Osteocyte (in vitro differentiated cells): ENCODE measurements at regions not wholly inside any gene's neighbourhood (a gene's known extent, or its start where the extent isn't known, plus 50 kb on each side); places are given as distances from the start of the nearest gene placed in this dataset.

ENCODE experiments used
- DNase-seq: peaks from one replicate; pipeline ENCODE4 v3.0.0; 2021; ENCODE audit warnings: mixed read lengths; ENCODE audit not compliant: unreplicated experiment; ENCODE audit errors: extremely low spot score
- H3K27ac Mint-ChIP-seq: one replicate; pipeline ENCODE4 v1.8.0; 2021; ENCODE audit warnings: mild to moderate bottlenecking, mixed read lengths; ENCODE audit not compliant: unreplicated experiment
- H3K27me3 Mint-ChIP-seq: one replicate; pipeline ENCODE4 v1.8.0; 2021; ENCODE audit warnings: mixed read lengths; ENCODE audit not compliant: unreplicated experiment
- H3K36me3 Mint-ChIP-seq: one replicate; pipeline ENCODE4 v1.8.0; 2021; ENCODE audit warnings: mixed read lengths; ENCODE audit not compliant: unreplicated experiment
- H3K4me1 Mint-ChIP-seq: one replicate; pipeline ENCODE4 v1.8.0; 2021; ENCODE audit warnings: mixed read lengths; ENCODE audit not compliant: unreplicated experiment
- H3K4me3 Mint-ChIP-seq: one replicate; pipeline ENCODE4 v1.8.0; 2021; ENCODE audit warnings: mild to moderate bottlenecking, moderate library complexity, mixed read lengths; ENCODE audit not compliant: unreplicated experiment
- H3K9me3 Mint-ChIP-seq: one replicate; pipeline ENCODE4 v1.8.0; 2021; ENCODE audit warnings: mixed read lengths; ENCODE audit not compliant: unreplicated experiment
- CTCF ChIP-seq: fragments of 200-600 bp; sonication (generic); IDR thresholded peaks from 2 replicates; pipeline ENCODE4 v1.5.0; 2021; ENCODE audit warnings: antibody characterized with exemption, mild to moderate bottlenecking, moderate library complexity

- Mint-ChIP-seq H3K36me3 (no peaks in the 10 kb centered on the region), H3K4me3 (no peak overlapping the region), H3K4me1 (no peaks in the 10 kb centered on the region), H3K27me3 (no peaks in the 10 kb centered on the region), H3K9me3 (no peaks in the 10 kb centered on the region), H3K27ac (no peak overlapping the region)
- peak; percentile 68 for DNase-seq
- TF ChIP-seq CTCF, result no peak
Measured at GRCh38 chr1:29645586-29645985, 409.3 kb downstream of the PTPRU start.

GRCh38 chr1:29644812-29645211 lies 408.5 kb downstream of the PTPRU start:
- peak; percentile 13 for DNase-seq
- no peak overlapping the region for H3K4me3 Mint-ChIP-seq
- H3K36me3 Mint-ChIP-seq, result no peaks in the 10 kb centered on the region
- H3K9me3 Mint-ChIP-seq, result no peaks in the 10 kb centered on the region
- no peaks in the 10 kb centered on the region for H3K27me3 Mint-ChIP-seq
- no peak for TF ChIP-seq CTCF
- peaks cover 6% of the 10 kb centered on the region for H3K4me1 Mint-ChIP-seq
- H3K27ac Mint-ChIP-seq, result no peak overlapping the region

GRCh38 chr1:29643838-29644440 lies 407.6 kb downstream of the PTPRU start:
- peaks cover 8% of the 10 kb centered on the region for H3K4me1 Mint-ChIP-seq
- no peaks in the 10 kb centered on the region for H3K9me3 Mint-ChIP-seq
- no peaks in the 10 kb centered on the region for H3K27me3 Mint-ChIP-seq
- no peaks in the 10 kb centered on the region for H3K36me3 Mint-ChIP-seq
- no peak for TF ChIP-seq CTCF
- DNase-seq, result peak; percentile 15
- no peak overlapping the region for H3K27ac Mint-ChIP-seq
- H3K4me3 Mint-ChIP-seq, result no peak overlapping the region

- no peaks in the 10 kb centered on the region for H3K36me3 Mint-ChIP-seq
- H3K9me3 Mint-ChIP-seq, result no peaks in the 10 kb centered on the region
- H3K27ac Mint-ChIP-seq, result no peak overlapping the region
- H3K4me3 Mint-ChIP-seq, result no peak overlapping the region
- DNase-seq, result peak; percentile 56
- no peaks in the 10 kb centered on the region for H3K27me3 Mint-ChIP-seq
- peaks cover 8% of the 10 kb centered on the region for H3K4me1 Mint-ChIP-seq
- no peak for TF ChIP-seq CTCF
Measured at GRCh38 chr1:29643281-29643680, 407.0 kb downstream of the PTPRU start.

- peak; percentile 46 for DNase-seq
- TF ChIP-seq CTCF, result no peak
- peaks cover 8% of the 10 kb centered on the region for H3K4me1 Mint-ChIP-seq
Measured at GRCh38 chr1:29642519-29642918, 406.2 kb downstream of the PTPRU start.

More at GRCh38 chr1:29642519-29642918, 406.2 kb downstream of the PTPRU start:
- Mint-ChIP-seq H3K9me3 (no peaks in the 10 kb centered on the region), H3K4me3 (no peak overlapping the region), H3K27ac (no peak overlapping the region), H3K36me3 (no peaks in the 10 kb centered on the region), H3K27me3 (no peaks in the 10 kb centered on the region)
